HG03565 (cell line): ENCODE measurements at regions not wholly inside any gene's neighbourhood (a gene's known extent, or its start where the extent isn't known, plus 50 kb on each side); places are given as distances from the start of the nearest gene placed in this dataset.
"Not testable (repeated sequence)": the region's sequence is repeated elsewhere in the genome, so short reads cannot be mapped to it uniquely, and the experiment has no call there.

Experiments used
- ATAC-seq: cut with Tn5 transposase; IDR thresholded peaks from one replicate; pipeline ENCODE4 v1.9.1; 2021; ENCODE audit warnings: mild to moderate bottlenecking, moderate library complexity; ENCODE audit not compliant: unreplicated experiment

DNA sequence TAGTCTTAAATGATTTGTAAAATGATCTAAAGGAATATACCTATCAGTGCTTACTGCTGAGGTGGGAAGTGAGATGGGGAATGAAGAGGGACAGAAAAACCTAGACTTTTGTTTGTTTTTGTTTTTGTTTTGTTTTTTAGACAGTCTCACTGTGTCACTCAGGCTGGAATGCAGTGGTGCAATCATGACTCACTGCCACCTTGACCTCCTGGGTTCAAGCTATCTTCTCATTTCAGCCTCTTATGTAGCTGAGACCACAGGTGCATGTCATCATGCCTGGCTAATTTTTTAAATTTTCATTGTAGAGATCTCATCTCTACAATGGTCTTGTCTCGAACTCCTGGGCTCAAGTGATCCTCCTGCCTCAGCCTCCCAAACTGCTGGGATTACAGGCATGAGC is 116.4 kb upstream of the SEM1 start:
- no peak for ATAC-seq

DNA sequence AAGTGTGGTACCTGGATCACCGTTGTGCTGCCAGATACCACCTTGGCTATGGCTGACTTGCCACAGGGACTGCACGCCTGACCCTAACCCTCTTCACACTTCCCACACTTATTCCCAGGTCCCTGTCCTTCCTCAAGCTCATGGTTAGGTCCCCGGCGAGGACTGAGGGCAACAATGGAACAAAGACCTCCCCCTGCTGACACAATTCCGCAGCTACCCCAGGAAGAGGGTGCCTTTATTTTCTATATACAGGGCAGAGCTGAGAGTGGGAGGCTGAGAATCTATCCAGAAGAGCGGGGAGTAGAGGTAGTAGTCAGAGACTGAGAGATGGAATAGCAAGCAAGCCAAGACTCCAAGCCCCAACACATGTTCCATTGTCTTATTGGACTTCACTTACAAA is 118.1 kb upstream of the SEM1 start:
- ATAC-seq: no peak

DNA sequence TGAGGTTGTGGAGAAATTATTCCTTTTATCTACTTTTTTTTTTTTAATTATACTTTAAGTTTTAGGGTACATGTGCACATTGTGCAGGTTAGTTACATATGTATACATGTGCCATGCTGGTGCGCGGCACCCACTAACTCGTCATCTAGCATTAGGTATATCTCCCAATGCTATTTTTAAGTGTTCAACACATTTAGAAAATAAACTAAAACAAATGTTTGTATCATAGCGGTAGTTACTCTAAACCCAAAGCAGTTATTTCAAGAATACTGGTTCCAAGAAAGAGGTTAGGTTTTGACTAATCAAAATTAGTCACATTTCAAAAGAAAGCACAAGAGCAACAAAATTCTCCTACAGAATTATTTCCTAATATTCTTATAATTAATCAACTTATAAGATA is 119.5 kb upstream of the SEM1 start:
- not testable (repeated sequence) for ATAC-seq

DNA sequence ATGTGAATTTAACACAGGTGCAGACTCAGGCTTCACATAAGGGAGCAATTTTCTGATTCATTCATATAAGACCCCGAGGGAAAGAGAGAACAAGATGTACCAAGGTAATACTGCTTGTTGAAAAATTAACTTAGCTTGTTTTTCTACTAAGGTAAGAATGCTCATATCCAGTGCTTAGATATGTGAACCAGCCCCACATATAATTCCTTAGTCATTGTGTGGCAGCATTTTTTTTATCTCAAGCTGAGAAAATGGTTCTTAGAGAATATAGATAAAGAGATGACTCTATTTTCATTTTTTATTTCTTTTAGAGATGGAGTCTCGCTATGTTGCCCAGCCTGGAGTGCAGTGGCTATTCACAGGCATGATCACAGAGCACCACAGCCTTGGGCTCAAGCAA is 121.8 kb upstream of the SEM1 start:
- ATAC-seq: no peak

DNA sequence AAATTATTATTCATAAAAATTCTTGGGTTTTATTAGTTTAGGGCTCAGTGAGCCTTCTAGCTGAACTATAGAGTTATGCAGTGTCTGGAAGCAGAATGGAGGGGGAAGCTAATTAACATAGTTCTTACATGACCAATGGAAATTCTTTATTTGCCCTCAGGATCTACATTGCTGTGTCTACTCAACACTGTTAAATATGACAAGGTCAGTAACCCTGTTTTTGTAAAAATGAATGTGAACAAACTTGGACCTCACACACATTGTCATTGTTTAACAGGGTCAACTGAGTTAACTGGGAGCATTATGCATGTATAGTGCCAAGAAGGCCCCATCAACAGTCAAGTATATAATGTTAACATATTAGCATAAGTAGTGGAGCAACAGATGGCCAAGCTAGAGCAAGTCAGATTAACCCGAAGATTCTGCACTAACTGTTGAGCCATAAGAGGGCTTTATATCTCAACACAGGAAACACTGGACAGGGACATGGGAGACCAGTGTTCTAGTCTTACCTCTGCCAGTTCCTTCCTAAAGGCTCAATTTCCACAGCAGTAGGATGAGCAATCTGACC is 122.5 kb upstream of the SEM1 start:
- ATAC-seq: no peak

DNA sequence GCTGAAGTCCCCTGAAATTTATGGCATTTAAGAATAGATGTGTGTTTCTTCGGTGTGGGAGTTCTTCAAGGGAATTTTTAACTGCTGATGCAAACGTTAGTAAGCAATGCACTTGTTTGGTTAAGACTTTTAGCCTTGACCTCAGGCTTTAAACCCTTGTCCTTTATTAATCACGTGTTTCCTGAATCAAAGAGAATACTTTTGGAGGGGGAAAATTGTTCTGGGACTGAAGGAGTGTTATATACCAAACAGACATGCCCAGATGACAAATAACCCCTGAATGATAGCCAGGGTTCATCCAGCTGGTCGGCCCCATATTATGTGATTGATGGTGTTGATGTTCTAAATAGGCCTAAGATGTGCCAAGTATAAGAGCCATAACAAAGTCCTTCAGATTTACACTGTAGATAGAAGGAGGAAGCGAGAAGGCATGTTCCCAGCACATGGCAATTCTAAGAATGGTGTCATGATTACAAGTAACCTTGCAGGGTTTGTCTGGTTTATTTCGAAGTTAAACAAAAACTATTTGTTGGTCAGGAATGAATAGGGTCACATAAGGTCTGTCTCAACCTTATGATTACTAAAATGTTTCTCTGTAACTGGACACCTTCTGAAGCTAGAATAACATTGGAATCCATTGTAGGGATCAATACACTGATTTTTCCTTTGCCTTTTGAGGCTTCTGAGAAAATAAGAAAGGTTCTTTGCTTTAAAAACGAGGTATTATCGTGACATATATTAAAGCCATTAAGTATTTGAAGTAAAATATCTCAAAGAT is 124.2 kb upstream of the SEM1 start:
- no peak for ATAC-seq

DNA sequence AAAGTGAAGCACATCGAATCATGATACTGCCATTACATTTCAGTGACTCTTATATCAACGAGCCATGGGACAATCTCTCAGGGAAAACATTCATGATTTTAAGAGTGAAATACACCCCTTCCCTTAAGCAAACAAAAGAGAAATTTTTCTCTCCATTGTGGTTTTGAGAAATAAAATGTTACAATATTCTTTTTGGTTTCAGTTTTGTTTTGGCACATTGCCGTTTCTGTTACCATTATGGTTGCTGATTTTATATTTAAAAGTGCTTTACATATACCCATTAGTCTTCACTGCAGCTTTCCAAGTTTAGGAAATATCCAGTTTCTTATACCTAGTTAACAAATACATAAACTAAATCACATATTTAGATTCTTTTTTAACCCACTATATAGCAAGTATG is 126.8 kb upstream of the SEM1 start:
- no peak for ATAC-seq

DNA sequence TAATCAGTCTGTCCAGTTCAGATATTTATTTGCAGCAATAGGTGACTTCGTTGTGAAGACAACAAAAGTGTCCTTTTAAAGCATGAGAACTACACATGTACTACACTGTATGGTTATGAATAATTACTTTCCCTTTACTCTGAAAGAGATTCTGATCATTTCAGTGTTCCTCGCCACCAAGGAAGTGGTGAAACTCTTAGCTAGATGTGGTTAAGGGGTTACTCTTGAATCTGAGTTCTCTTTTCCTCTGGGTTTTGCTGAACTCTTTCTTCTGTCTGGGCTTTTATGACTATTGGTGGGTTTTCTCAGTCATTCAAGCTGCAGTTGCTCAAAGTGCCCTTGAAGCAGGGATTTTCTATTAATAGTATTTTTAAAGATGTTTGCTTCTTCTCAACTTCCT is 127.9 kb upstream of the SEM1 start:
- peak; percentile 98 for ATAC-seq

DNA sequence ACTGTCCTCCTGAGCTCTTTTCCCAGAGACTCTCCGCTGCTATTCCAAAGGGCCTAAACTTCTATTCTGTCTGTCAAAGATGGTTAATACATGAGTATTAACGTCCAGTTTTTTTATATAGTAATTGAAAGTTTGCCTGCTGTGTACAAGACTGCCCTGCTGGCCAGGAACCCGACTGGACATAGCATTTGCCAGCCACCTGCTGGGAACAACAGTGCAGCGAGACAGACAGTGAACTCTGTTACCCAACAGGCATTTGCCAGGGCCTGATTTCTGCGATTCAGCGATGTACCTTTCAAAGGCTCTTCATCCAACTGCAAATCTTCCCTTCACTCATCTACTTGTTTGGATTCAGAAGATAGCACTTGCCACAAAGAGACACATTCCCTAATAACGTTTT is 128.8 kb upstream of the SEM1 start:
- ATAC-seq: no peak

DNA sequence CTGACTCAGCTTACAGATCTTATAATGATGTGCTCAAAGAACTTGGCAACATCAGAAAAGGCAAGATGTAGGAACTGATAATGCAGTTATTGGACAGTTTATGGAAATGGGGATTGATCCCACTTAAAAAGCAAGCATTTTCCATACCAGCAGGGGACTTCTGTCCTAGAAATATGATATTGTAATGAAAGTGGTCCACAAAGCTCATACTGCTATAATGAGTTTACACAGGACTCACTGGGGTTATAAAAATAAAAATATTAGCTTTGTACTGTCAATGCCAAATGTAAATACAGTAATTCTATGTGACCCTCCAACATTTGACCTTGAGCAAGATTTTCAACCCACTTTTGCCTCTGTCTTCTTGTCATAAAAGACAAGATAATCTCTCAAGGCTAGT is 145.5 kb upstream of the SEM1 start:
- no peak for ATAC-seq

DNA sequence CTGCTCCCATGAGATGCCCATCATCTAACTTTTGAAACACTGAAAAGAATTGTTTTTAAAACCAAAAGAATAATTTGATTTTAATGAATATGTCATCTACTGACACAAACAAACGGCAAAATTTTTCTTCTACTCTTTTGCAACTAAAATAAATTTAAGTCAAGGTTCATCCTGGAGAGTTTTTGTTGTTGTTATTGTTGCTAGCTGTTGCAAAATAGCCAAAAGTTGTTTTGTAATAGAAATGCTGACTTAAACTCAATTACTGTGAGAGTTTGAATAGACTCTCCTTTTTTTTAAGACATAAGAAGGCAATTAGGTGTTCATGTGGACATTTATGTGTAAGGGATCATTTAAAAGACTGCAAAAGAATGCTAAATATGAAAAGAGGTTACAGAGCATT is 146.0 kb upstream of the SEM1 start:
- ATAC-seq: no peak

DNA sequence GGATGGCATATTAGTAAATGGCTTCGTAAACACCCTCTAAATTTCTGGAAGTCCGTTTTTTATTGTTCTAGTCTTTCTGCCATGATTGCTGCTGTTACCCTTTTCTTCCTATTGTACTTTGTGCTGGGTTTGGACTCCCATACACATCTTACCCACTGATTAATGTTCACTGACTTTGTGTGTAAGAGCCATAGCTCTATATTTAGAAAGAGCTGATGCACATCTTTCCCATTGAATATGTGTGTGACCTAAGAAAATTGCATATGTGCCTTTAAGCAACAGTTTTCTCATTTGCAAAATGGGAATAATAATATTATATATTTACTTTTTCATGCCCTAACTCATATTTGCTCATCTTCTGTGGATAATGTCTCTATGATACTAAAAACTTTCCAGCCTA is 135.8 kb upstream of the DLX6 start:
- no peak for ATAC-seq

DNA sequence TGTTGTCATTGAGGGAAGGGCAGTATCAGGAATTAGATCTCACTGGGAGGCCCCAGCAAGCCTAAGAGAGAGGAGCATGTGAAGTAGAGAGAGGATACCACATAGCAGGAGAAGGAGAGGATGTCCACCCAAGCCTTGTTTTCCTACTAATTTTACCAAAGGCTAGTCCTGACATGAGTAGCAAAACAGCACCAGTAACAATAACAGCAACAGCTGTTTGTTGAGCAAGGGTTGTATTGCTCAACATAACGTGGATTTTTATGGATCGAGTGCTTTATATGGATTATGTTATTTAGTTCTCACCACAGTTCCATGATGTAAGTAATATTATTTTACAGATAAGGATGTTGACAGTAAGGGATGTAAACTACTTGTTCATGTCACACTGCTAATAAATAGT is 135.2 kb upstream of the DLX6 start:
- no peak for ATAC-seq

DNA sequence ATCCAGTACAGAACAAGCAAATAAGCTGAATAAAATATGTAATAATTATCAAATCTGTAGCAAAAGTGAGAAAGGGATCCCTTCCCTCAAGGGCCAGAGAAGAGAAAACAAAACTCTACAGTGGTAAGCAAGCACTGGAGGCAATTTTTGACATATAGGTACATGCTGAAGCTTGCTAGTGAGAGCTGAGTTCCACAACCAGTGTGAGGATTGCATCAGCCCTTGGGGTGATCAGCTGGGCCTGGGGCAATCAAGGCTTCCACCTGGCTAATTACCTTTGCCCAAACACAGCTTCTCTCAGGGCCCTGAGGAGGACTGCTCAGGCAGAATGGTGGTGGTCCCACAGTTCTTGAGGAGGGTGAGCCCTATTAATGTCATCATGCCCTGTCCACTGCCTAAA is 134.4 kb upstream of the DLX6 start:
- no peak for ATAC-seq

DNA sequence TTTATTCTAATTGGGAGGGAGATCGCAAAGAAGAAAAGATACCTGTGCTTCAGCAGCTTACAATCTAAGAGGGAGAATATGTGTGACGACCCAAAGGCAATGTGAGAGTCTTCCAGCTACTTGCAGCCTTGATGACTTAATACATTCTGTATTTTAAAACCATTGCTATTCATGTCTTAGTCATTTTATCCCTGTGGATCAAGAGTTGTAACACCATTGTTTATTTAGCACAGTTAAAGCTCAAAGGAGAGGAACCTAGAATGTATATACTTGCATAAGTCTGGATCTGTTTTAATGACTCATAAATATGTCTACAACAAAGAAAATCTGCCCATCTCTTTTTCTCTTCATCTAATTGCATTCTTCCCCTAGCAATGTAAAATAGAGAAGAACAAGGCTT is 117.9 kb upstream of the DLX6 start:
- ATAC-seq: no peak

DNA sequence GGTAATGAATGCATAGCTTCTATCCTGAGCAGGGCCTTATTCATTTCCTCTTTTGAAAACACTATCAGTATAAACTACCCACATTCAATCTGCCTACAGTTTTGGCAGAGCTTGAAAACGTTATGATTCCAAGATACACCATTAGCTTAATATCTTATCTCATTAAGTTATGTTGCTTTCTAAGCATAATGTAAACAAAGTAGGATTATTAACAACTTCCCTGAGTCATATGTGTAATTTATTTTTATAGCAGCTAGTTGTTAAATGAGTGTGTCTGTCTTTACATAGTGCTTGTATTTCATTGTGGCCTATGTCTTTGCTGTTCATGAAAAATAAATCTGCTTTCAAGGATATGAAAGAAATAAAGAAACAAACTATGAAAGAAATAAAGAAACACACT is 106.2 kb upstream of the DLX6 start:
- ATAC-seq: no peak

DNA sequence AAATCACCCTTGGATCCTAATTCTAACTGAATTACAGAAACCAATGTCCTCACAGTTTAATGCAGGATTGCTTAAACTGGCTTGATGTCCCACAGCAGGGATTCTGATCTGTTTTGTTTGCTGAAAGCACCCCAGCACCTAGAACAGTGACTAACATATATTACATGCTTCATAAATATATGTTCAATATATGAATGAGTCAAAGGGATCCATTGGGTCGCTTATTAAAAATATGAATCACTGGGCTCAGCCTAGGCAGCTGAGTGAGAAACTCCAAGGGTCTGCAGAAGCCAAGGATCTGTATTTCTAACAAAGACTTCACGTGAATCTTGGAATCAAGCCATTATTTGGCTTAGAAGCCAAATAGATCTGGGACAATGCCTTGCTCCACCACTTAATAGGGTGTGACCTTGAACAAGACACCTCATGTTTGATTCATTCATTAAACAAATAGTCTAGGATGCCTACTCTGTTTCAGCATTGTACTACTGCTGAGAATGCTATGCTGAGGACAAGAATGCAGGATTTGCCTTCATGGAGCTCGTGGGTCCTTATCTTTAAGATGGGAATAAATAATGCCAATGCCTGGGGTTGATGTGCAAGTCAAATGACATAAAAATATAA is 103.4 kb upstream of the DLX6 start:
- no peak for ATAC-seq

DNA sequence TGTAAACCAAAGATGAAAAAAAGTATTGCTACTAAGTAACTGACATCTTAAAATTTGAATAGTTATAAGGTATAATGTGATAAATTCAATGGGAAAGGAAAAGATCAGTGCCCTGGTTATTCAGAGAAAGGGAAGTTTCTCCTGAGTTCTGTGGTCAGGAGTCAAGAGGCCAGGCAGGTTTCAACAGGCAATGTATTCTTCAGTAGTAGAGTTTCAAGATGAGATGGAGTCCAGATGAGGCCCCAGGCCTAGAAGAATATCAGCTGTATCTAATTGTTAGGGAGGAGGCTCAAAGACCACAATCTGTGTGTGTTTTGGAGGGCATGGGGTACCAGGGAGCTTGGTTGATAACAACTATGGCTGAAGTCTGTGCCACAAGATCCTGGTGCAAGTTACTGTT is 101.4 kb upstream of the DLX6 start:
- ATAC-seq: no peak

DNA sequence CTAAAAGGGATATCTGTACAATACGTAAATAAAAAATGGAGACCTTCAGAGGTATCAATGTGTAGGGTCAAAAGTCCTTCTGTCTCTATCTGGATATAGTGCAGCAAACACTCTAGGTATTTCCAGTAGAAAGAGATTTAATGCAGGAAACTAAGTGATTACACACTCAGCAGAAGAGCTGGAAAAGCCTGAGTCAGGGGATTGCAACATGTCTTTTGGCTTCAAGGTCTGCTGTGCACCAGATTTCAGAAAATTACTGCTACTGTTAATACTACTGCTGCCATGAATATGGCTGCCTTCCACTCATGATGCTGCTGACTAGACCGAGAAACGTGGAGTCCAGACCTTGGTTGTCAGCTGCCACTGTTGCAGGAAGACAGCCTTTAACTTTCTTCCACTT is 94.9 kb upstream of the DLX6 start:
- no peak for ATAC-seq

DNA sequence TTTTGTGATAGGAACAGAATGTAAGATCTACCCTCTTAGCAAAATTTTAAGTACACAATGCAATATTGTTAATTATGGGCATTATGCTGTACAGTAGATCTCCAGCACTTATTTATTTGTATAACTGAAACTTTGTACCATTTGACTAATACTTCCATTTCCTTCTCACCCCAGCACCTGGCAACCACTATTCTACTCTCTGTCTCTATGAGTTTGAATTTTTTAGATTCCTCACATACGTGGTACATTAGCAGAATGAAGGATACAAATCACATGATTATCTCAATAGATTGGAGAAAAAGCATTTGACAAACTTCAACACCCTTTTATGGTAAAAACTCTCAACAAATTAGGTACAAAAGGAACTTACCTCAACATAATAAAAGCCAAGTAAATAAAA is 90.3 kb upstream of the DLX6 start:
- ATAC-seq: no peak

DNA sequence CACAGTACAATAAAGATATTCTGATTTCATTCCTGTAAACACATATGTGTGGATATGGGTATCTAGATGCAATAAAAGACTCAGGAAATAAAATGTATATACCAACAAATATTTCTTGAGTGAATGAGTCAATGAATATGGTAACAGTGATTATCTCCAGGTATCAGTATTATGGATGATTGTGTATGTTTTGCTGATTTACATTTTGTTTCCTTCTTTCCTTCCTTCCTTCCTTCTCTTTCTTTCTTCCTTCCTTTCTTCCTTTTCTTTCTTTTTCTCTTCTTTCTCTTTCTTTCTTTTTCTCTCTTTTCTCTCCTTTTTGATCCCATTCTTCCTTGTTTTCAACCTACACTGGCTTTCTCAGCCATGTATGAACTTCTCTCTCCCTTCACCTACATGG is 85.3 kb upstream of the DLX6 start:
- no peak for ATAC-seq

DNA sequence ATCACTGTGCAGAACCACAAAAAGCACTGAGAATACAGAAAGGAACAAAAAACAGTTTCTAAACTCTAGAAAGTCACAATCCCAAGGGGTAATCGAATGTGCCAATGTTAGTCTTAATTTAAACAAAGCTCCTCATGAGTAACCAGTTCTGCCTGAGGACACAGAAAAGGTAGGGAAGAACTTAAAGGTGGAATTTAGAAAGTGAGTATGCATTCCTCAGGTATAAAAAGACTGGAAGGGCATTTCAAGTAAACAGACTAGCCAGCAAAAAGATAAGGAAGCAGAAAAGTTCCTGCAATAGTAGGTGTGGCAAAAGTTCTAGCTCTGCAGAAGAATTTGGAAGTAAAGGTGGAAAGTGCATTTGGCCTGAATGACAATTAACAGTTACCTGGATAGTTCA is 84.6 kb upstream of the DLX6 start:
- ATAC-seq: no peak

DNA sequence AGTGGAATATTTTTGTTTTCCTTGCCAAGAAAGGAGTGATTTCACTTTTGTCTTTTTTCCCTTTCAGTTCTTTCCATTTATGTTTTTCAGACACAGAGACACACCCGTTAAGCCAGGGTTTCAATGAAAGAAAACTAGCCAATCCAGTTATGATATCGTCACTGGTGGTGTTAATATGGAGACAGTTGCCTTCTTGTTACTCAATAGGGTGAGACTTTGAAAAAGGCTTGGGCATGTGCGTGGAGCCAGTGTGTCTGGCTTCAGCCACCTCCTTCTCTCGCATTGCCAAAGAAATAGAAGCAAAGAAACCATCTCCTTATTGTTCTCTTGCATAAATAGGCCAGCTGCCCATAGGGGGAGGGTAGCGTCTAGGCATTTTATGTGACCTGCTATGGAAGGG is 84.1 kb upstream of the DLX6 start:
- ATAC-seq: no peak
